ENCODE measurements at regions not wholly inside any gene's neighbourhood (a gene's known extent, or its start where the extent isn't known, plus 50 kb on each side); places are given as distances from the start of the nearest gene placed in this dataset.

- no peak for DNase-seq
Observed at GRCh38 chr2:128439791-128440665, 121.4 kb upstream of the HS6ST1 start.

GRCh38 chr2:128440666-128441340 lies 122.1 kb upstream of the HS6ST1 start:
- no peak for DNase-seq

- DNase-seq: no peak
Observed at GRCh38 chr2:128441341-128442052, 122.8 kb upstream of the HS6ST1 start.

GRCh38 chr2:128442053-128442751 lies 123.5 kb upstream of the HS6ST1 start:
- DNase-seq: no peak

GRCh38 chr2:128442891-128443302 lies 124.2 kb upstream of the HS6ST1 start:
- no peak for DNase-seq

GRCh38 chr2:128444121-128444771 lies 125.6 kb upstream of the HS6ST1 start:
- no peak for DNase-seq

GRCh38 chr2:128444816-128445522 lies 126.3 kb upstream of the HS6ST1 start:
- DNase-seq: no peak

- DNase-seq: no peak
Observed at GRCh38 chr2:128445523-128445900, 126.8 kb upstream of the HS6ST1 start.

GRCh38 chr2:128446049-128446873 lies 127.6 kb upstream of the HS6ST1 start:
- DNase-seq: no peak

- DNase-seq: no peak
Observed at GRCh38 chr2:128446874-128447537, 128.3 kb upstream of the HS6ST1 start.

- DNase-seq: no peak
Observed at GRCh38 chr2:128447538-128447995, 128.9 kb upstream of the HS6ST1 start.

- no peak for DNase-seq
Observed at GRCh38 chr2:128448331-128449225, 129.9 kb upstream of the HS6ST1 start.

GRCh38 chr2:128449226-128450061 lies 130.8 kb upstream of the HS6ST1 start:
- DNase-seq: no peak

GRCh38 chr2:128450211-128451024 lies 131.8 kb upstream of the HS6ST1 start:
- no peak for DNase-seq

- no peak for DNase-seq
Observed at GRCh38 chr2:128451084-128452023, 132.7 kb upstream of the HS6ST1 start.

GRCh38 chr2:128452024-128452411 lies 133.3 kb upstream of the HS6ST1 start:
- DNase-seq: no peak
